ENCODE measurements at regions not wholly inside any gene's neighbourhood (a gene's known extent, or its start where the extent isn't known, plus 50 kb on each side); places are given as distances from the start of the nearest gene placed in this dataset.
"Not testable (repeated sequence)": the region's sequence is repeated elsewhere in the genome, so short reads cannot be mapped to it uniquely, and the experiment has no call there.

GRCh38 chr5:54384356-54384933 is 71.1 kb upstream of the HSPB3 start:
- H3K4me1 ChIP-seq: no peaks in the 10 kb centered on the region
- H3K27me3 ChIP-seq (ENCODE audit: low read depth): no peaks in the 10 kb centered on the region
- DNase-seq (ENCODE audit: low spot score in 2 of 2): no peak
- no peak overlapping the region for H3K4me3 ChIP-seq
- H3K36me3 ChIP-seq (replicated peaks): no peaks in the 10 kb centered on the region
- no peaks in the 10 kb centered on the region for H3K9me3 ChIP-seq
- in situ Hi-C loops (cut with MboI; ENCODE audit: low sequenced_read_pairs): no loop called here

GRCh38 chr5:54383941-54384340 is 71.6 kb upstream of the HSPB3 start:
- no peaks in the 10 kb centered on the region for H3K4me1 ChIP-seq
- no peaks in the 10 kb centered on the region for H3K9me3 ChIP-seq
- no peak overlapping the region for H3K4me3 ChIP-seq
- no peaks in the 10 kb centered on the region for H3K27me3 ChIP-seq (ENCODE audit: low read depth)
- DNase-seq (ENCODE audit: low spot score in 2 of 2): no peak
- H3K36me3 ChIP-seq (replicated peaks): no peaks in the 10 kb centered on the region
- in situ Hi-C loops (cut with MboI; ENCODE audit: low sequenced_read_pairs): no loop called here

GRCh38 chr5:54383225-54383901 is 72.1 kb upstream of the HSPB3 start:
- Histone ChIP-seq H3K27me3 (ENCODE audit: low read depth) (no peaks in the 10 kb centered on the region), H3K4me1 (no peaks in the 10 kb centered on the region), H3K4me3 (no peak overlapping the region), H3K36me3 (replicated peaks) (no peaks in the 10 kb centered on the region), H3K9me3 (no peaks in the 10 kb centered on the region)
- in situ Hi-C loops (cut with MboI; ENCODE audit: low sequenced_read_pairs): no loop called here
- no peak for DNase-seq (ENCODE audit: low spot score in 2 of 2)

- DNase-seq (ENCODE audit: low spot score in 2 of 2); H3K9me3 ChIP-seq; H3K4me1 ChIP-seq; H3K27me3 ChIP-seq (ENCODE audit: low read depth); H3K36me3 ChIP-seq (replicated peaks); in situ Hi-C loops (cut with MboI; ENCODE audit: low sequenced_read_pairs); H3K4me3 ChIP-seq: not testable (repeated sequence)
Observed at GRCh38 chr5:54381319-54381718, 70.9 kb upstream of the ARL15 start.

DNA sequence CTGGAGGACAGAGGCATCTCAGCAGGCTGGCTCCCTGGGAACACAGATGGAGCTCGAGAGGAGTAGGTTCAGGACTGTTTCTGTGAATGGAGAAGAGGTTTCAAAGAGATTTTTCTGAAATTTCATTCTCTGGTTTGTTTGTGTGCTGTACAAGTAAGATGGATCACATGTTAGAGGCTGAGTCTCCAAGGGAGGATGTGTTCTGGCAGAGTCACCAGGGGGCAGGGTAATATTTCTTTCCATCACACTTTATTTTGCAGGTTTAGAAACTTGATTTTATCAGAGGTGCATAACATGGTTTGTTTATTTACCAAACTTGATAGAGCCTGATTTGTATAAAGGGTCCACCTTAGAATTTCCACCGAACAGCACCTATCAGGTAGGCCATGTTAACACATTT is 69.2 kb upstream of the ARL15 start:
- H3K36me3 ChIP-seq (replicated peaks): no peaks in the 10 kb centered on the region
- DNase-seq (ENCODE audit: low spot score in 2 of 2): no peak
- H3K27me3 ChIP-seq (ENCODE audit: low read depth): no peaks in the 10 kb centered on the region; the same call in 1 of the 2 replicates
- in situ Hi-C loops (cut with MboI; ENCODE audit: low sequenced_read_pairs): no loop called here
- H3K4me1 ChIP-seq: no peaks in the 10 kb centered on the region
- no peak overlapping the region for H3K4me3 ChIP-seq
- no peaks in the 10 kb centered on the region for H3K9me3 ChIP-seq

- Histone ChIP-seq H3K9me3 (no peaks in the 10 kb centered on the region), H3K27me3 (ENCODE audit: low read depth) (no peaks in the 10 kb centered on the region; the same call in 1 of the 2 replicates), H3K36me3 (replicated peaks) (no peaks in the 10 kb centered on the region), H3K4me3 (no peak overlapping the region), H3K4me1 (no peaks in the 10 kb centered on the region)
- in situ Hi-C loops (cut with MboI; ENCODE audit: low sequenced_read_pairs): no loop called here
- DNase-seq (ENCODE audit: low spot score in 2 of 2): no peak
Observed at GRCh38 chr5:54378707-54379106, 68.3 kb upstream of the ARL15 start.

DNA sequence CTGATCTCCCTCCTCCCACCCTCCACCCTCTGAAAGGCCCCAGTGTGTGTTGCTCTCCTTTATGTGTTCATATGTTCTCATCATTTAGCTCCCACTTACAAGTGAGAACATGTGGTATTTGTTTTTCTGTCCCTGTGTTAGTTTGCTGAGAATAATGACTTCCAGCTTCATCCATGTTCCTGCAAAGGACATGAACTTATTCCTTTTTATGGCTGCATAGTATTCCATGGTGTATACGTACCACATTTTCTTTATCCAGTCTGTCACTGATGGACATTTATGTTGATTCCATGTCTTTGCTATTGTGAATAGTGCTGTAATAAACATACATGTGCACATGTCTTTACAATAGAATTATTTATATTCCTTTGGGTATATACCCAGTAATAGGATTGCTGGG is 67.0 kb upstream of the ARL15 start:
- H3K4me1 ChIP-seq, H3K4me3 ChIP-seq: not testable (repeated sequence)

GRCh38 chr5:54370982-54371381 is 60.6 kb upstream of the ARL15 start:
- Histone ChIP-seq H3K4me3 (no peak overlapping the region), H3K27me3 (ENCODE audit: low read depth) (no peaks in the 10 kb centered on the region), H3K36me3 (replicated peaks) (no peaks in the 10 kb centered on the region), H3K4me1 (peaks cover 10% of the 10 kb centered on the region), H3K9me3 (no peaks in the 10 kb centered on the region)
- in situ Hi-C loops (cut with MboI; ENCODE audit: low sequenced_read_pairs): no loop called here
- DNase-seq (ENCODE audit: low spot score in 2 of 2): no peak

More for the DNA sequence above, 67.0 kb upstream of the ARL15 start:
- H3K9me3 ChIP-seq; DNase-seq (ENCODE audit: low spot score in 2 of 2); in situ Hi-C loops (cut with MboI; ENCODE audit: low sequenced_read_pairs); H3K36me3 ChIP-seq (replicated peaks); H3K27me3 ChIP-seq (ENCODE audit: low read depth): not testable (repeated sequence)

GRCh38 chr5:54367844-54368243 is 57.5 kb upstream of the ARL15 start:
- Histone ChIP-seq H3K27me3 (ENCODE audit: low read depth) (no peaks in the 10 kb centered on the region), H3K4me1 (peaks cover 10% of the 10 kb centered on the region), H3K9me3 (no peaks in the 10 kb centered on the region), H3K36me3 (replicated peaks) (no peaks in the 10 kb centered on the region), H3K4me3 (no peak overlapping the region)
- in situ Hi-C loops (cut with MboI; ENCODE audit: low sequenced_read_pairs): no loop called here
- no peak for DNase-seq (ENCODE audit: low spot score in 2 of 2)

DNA sequence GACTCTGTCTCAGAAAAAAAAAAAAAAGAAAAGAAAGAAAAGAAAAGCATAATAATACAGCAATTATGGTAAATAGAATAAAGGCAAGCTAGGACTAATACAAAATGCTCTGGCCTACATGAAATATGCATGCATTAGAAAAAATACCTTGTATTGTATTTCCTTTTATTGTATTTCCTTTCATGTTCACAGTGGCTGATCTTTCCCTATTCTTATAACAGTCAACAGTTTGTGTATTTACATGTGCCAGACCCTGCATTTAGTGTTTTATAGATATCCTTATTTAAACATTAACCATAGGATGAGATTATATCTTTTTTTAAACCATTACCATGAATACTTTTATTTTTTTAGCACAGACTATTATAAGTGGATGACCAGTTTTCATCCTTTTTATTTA is 56.3 kb upstream of the ARL15 start:
- no peaks in the 10 kb centered on the region for H3K27me3 ChIP-seq (ENCODE audit: low read depth)
- DNase-seq (ENCODE audit: low spot score in 2 of 2): peak in 1 of 2 experiments; percentile 76
- in situ Hi-C loops (cut with MboI; ENCODE audit: low sequenced_read_pairs): no loop called here
- H3K9me3 ChIP-seq: no peaks in the 10 kb centered on the region
- no peaks in the 10 kb centered on the region for H3K36me3 ChIP-seq (replicated peaks)
- no peak overlapping the region for H3K4me3 ChIP-seq
- H3K4me1 ChIP-seq: peaks cover 10% of the 10 kb centered on the region

GRCh38 chr5:54363669-54364068 is 53.3 kb upstream of the ARL15 start:
- Histone ChIP-seq H3K27me3 (ENCODE audit: low read depth) (no peaks in the 10 kb centered on the region), H3K36me3 (replicated peaks) (no peaks in the 10 kb centered on the region), H3K4me3 (no peak overlapping the region), H3K4me1 (peaks cover 10% of the 10 kb centered on the region), H3K9me3 (no peaks in the 10 kb centered on the region)
- in situ Hi-C loops (cut with MboI; ENCODE audit: low sequenced_read_pairs): no loop called here
- DNase-seq (ENCODE audit: low spot score in 2 of 2): no peak

DNA sequence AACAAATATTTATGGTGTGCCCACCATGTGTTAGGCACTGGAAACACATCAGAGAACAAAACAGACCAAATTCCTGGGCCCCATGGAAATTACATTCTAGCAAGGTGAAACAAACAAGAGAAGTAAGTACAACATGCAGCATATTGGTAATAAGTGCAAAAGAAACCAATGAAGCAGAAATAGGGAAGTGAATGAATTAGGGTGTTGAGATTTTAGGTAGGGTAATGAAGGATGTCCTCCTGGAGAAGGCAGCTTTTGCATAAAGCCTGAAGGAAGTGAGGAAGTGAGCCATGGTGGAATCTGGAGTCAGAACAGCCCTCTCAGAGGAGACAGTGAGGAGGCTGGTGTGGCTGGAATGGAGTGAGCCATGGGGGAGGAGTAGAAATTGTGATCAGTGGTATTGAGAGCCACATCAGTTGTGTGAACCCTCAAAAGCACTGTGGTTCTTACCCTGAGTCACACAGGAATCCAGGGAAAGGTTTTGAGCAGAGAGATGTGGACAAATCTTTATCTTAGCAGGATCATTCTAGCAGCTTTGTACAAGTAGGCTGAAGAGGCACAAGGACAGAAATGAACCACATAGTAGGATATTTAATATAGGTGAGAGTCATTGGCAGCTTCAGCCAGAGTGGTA is 52.7 kb upstream of the ARL15 start:
- peaks cover 10% of the 10 kb centered on the region for H3K4me1 ChIP-seq
- DNase-seq (ENCODE audit: low spot score in 2 of 2): no peak
- in situ Hi-C loops (cut with MboI; ENCODE audit: low sequenced_read_pairs): no loop called here
- no peaks in the 10 kb centered on the region for H3K9me3 ChIP-seq
- no peaks in the 10 kb centered on the region for H3K27me3 ChIP-seq (ENCODE audit: low read depth)
- H3K4me3 ChIP-seq: no peak overlapping the region
- no peaks in the 10 kb centered on the region for H3K36me3 ChIP-seq (replicated peaks)

- no peaks in the 10 kb centered on the region for H3K36me3 ChIP-seq (replicated peaks)
- H3K9me3 ChIP-seq: no peaks in the 10 kb centered on the region
- no peaks in the 10 kb centered on the region for H3K27me3 ChIP-seq (ENCODE audit: low read depth)
- H3K4me3 ChIP-seq: no peak overlapping the region
- in situ Hi-C loops (cut with MboI; ENCODE audit: low sequenced_read_pairs): no loop called here
- peaks cover 10% of the 10 kb centered on the region for H3K4me1 ChIP-seq
- DNase-seq (ENCODE audit: low spot score in 2 of 2): no peak
Observed at GRCh38 chr5:54362434-54362833, 52.1 kb upstream of the ARL15 start.

- no peak overlapping the region for H3K4me3 ChIP-seq
- H3K9me3 ChIP-seq: no peaks in the 10 kb centered on the region
- no peak for DNase-seq (ENCODE audit: low spot score in 2 of 2)
- peaks cover 4% of the 10 kb centered on the region for H3K4me1 ChIP-seq
- in situ Hi-C loops (cut with MboI; ENCODE audit: low sequenced_read_pairs): no loop called here
- no peaks in the 10 kb centered on the region for H3K27me3 ChIP-seq (ENCODE audit: low read depth)
- H3K36me3 ChIP-seq (replicated peaks): no peaks in the 10 kb centered on the region
Observed at GRCh38 chr5:54361691-54362411, 51.5 kb upstream of the ARL15 start.
